Left lung (tissue), 4 donors: ENCODE measurements at regions not wholly inside any gene's neighbourhood (a gene's known extent, or its start where the extent isn't known, plus 50 kb on each side); places are given as distances from the start of the nearest gene placed in this dataset.
"Not testable (repeated sequence)": the region's sequence is repeated elsewhere in the genome, so short reads cannot be mapped to it uniquely, and the experiment has no call there.

Experiments
- ATAC-seq: fragments of 200-7000 bp; cut with Tn5 transposase; one replicate; pipeline ENCODE4 v1.9.1; 2020; ENCODE audit warnings: moderate library complexity
- DNase-seq, 4 donors: peaks; one replicate each; pipeline ENCODE4 v3.0.0-alpha.2; 2013 to 2020
- H3K27ac ChIP-seq, 2 donors: fragments of 200-600 bp; sonication (generic) in 1 of 2; one replicate each; pipeline versions ENCODE4 v1.5.0 to v1.8.0; 2020 to 2021
- H3K27me3 ChIP-seq, 2 donors: fragments of 200-600 bp; sonication (generic) in 1 of 2; one replicate each; pipeline versions ENCODE4 v1.5.0 to v1.8.0; 2020 to 2021
- H3K36me3 ChIP-seq, 2 donors: fragments of 200-600 bp; sonication (generic) in 1 of 2; one replicate each; pipeline versions ENCODE4 v1.5.0 to v1.8.0; 2020 to 2021
- H3K4me1 ChIP-seq, 2 donors: fragments of 200-600 bp; one replicate each; pipeline ENCODE4 v1.8.0; 2021
- H3K4me3 ChIP-seq, 2 donors: fragments of 200-600 bp; sonication (generic) in 1 of 2; one replicate each; pipeline versions ENCODE4 v1.5.0 to v1.8.0; 2020 to 2021; ENCODE audit warnings: mild to moderate bottlenecking in 1 of 2
- H3K9me3 ChIP-seq, 2 donors: fragments of 200-600 bp; sonication (generic) in 1 of 2; one replicate each; pipeline versions ENCODE4 v1.5.0 to v1.8.0; 2020 to 2021
- CTCF ChIP-seq, 2 donors: fragments of 200-600 bp; sonication (generic) in 1 of 2; IDR thresholded peaks; one replicate each; pipeline versions ENCODE4 v1.5.0 to v1.8.0; 2021; ENCODE audit warnings: antibody characterized with exemption in 2 of 2
- intact Hi-C, 2 donors: fragments of 100-400 bp; cut with DNase I; formaldehyde crosslinking; loops; one replicate each; pipeline versions ENCODE4 v1.11.2 to v1.14.2; 2022
- donor health status: DM: no; HTN: yes; CAD: no.
- donor health status: DM: no; HTN: no; CAD: no.

DNA sequence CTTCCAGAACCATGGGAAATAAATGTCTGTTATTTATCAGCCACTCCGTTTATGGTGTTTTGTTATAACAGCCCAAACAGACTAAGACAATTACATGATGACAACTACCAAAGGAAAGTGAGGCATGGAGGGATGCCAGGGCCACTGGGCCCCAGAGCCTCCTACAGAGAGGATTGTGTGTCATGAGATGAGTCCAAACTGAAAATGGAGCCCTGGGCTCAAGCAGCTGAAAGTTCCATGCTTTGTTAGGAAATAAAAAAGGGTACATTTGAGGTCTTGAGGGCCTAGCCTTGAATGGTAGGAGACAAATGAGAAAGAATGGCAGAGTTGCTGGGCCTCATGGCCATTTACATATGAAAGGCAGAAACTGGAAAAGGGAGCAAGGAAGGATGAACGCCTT is 586.5 kb downstream of the CETN3 start:
- no peak for TF ChIP-seq CTCF (IDR thresholded peaks at IDR 0.05)
- Histone ChIP-seq H3K4me3 (no peak overlapping the region), H3K27me3 (no peaks in the 10 kb centered on the region), H3K27ac (no peak overlapping the region), H3K36me3 (no peaks in the 10 kb centered on the region), H3K4me1 (no peaks in the 10 kb centered on the region), H3K9me3 (no peaks in the 10 kb centered on the region)
- intact Hi-C loops = no loop called here
- no peak for ATAC-seq
- DNase-seq = no peak

DNA sequence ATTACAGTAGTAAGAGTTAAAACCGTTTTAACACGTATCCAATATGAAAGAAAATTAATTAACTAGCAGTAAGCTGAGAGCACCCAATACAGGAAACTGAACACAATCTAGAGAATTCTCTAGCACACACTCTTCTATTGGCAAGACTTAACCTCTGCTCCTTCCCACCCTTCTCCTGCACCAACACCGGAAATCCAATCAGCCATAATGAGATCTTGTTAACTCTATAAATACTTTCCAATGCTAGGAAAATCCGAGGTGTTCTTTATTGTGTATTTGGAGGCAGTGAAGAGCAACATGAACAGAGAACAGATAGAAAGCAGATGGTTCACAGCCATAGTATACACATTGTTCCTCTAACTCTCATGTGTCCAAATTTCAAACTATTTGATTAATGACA is 591.7 kb downstream of the CETN3 start:
- intact Hi-C loops = no loop called here
- Histone ChIP-seq H3K27ac (no peak overlapping the region), H3K36me3 (no peaks in the 10 kb centered on the region), H3K4me1 (no peaks in the 10 kb centered on the region), H3K9me3 (no peaks in the 10 kb centered on the region), H3K27me3 (no peaks in the 10 kb centered on the region), H3K4me3 (no peak overlapping the region)
- TF ChIP-seq CTCF (IDR thresholded peaks at IDR 0.05) = no peak
- DNase-seq (no peak), ATAC-seq (no peak)

DNA sequence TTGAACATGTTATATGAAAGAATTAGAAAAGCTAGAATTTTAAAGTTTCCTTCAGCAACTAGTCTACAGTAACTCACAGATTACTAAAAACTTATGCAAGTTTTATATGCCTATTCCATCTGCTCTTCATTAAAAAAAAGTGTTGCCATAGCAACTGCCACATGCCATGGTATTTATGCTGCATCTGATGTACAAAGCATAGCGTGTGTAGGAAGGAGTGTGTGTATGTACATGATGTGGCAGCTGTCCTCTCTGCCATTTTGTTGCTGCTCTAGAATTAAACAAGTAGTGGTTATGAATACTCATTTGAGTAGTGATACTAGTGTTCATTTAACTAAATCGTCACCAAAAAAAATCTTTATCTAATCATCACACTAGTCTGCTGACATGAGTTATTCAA is 593.5 kb downstream of the CETN3 start:
- no peak for DNase-seq
- intact Hi-C loops = no loop called here
- H3K36me3 ChIP-seq = no peaks in the 10 kb centered on the region
- ATAC-seq = no peak
- TF ChIP-seq CTCF (IDR thresholded peaks at IDR 0.05) = no peak
- H3K4me1 ChIP-seq = no peaks in the 10 kb centered on the region
- no peaks in the 10 kb centered on the region for H3K27me3 ChIP-seq
- H3K4me3 ChIP-seq = no peak overlapping the region
- no peak overlapping the region for H3K27ac ChIP-seq
- H3K9me3 ChIP-seq = no peaks in the 10 kb centered on the region

DNA sequence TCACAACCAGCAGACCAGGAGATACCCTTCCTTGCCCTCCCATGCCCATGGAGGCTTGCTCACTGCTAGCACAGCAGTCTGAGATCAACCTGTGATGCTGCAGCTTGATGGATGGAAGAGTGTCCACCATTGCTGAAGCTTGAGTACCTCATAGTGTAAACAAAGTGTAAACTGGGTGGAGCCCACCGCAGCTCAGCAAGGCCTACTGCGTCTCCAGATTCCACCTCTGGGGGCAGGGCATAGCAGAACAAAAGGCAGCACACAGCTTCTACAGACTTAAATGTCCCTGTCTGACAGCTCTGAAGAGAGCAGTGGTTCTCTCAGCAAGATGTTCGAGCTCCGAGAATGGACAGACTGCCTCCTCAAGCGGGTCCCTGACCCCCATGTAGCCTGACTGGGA is 608.8 kb downstream of the CETN3 start:
- H3K27ac ChIP-seq, DNase-seq, H3K4me1 ChIP-seq, H3K27me3 ChIP-seq, H3K36me3 ChIP-seq, intact Hi-C loops, H3K4me3 ChIP-seq, ATAC-seq: not testable (repeated sequence)
- peaks cover 0 to 13% of the 10 kb centered on the region in 2 donors for H3K9me3 ChIP-seq

DNA sequence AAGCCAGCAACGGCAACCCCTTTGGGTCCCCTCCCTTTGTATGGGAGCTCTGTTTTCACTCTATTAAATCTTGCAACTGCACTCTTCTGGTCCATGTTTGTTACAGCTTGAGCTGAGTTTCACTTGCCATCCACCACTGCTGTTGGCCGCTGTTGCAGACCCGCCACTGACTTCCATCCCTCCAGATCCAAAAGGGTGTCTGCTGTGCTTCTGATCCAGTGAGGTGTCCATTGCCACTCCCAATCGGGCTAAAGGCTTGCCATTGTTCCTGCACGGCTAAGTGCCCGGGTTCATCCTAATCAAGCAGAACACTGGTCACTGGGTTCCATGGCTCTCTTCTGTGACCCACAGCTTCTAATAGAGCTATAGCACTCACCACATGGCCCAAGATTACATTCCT is 615.1 kb downstream of the CETN3 start:
- H3K36me3 ChIP-seq, H3K27ac ChIP-seq, ATAC-seq, H3K27me3 ChIP-seq, H3K4me3 ChIP-seq, H3K4me1 ChIP-seq, DNase-seq, intact Hi-C loops: not testable (repeated sequence)
- peaks cover 0 to 12% of the 10 kb centered on the region in 2 donors for H3K9me3 ChIP-seq

GRCh38 chr5:89779734-89780133 is 629.8 kb downstream of the CETN3 start:
- H3K36me3 ChIP-seq, H3K4me3 ChIP-seq, H3K4me1 ChIP-seq, ATAC-seq, intact Hi-C loops, DNase-seq, H3K27me3 ChIP-seq, H3K27ac ChIP-seq: not testable (repeated sequence)
- H3K9me3 ChIP-seq = peaks cover 0 to 55% of the 10 kb centered on the region in 2 donors

- intact Hi-C loops = no loop called here
- H3K36me3 ChIP-seq = no peaks in the 10 kb centered on the region
- no peak for ATAC-seq
- H3K4me3 ChIP-seq = no peak overlapping the region
- H3K27ac ChIP-seq = no peak overlapping the region
- peaks cover 0 to 55% of the 10 kb centered on the region in 2 donors for H3K9me3 ChIP-seq
- no peaks in the 10 kb centered on the region for H3K4me1 ChIP-seq
- no peaks in the 10 kb centered on the region for H3K27me3 ChIP-seq
- DNase-seq = peak in 1 of 4 donors; percentile 51
- TF ChIP-seq CTCF (IDR thresholded peaks at IDR 0.05) = no peak
Observed at GRCh38 chr5:89777758-89778157, 631.8 kb downstream of the CETN3 start.
